ENCODE measurements at regions not wholly inside any gene's neighbourhood (a gene's known extent, or its start where the extent isn't known, plus 50 kb on each side); places are given as distances from the start of the nearest gene placed in this dataset.

DNA sequence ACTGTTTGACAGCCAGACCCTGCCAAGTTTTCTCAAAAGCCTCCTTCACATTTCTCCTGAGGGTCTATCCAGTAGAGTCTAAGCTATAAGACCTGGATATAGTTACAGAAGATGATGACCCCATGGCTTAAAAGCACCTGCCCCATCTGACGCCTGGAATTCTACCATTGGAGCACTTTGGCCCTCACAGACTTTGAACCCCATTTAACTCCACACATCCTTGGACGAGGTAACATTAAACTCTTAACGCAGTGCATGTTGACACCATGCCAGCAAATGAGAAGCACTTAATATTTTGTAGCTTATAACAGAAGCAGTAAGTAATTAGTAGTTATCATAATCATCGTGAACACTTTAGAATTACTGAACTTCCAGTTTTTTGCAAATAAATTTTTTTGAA lies 61.9 kb upstream of the SMNDC1 start:
- TF ChIP-seq MEF2A (IDR thresholded peaks at IDR 0.05; ENCODE audit: borderline replicate concordance, low read depth) (no peak), RFX5 (IDR thresholded peaks at IDR 0.05; ENCODE audit: low read length) (no peak), POLR2AphosphoS5 (IDR thresholded peaks at IDR 0.05; ENCODE audit: low read depth, low read length) (no peak), NFIC (IDR thresholded peaks at IDR 0.05; ENCODE audit: borderline replicate concordance) (no peak), YY1 (IDR thresholded peaks at IDR 0.05; ENCODE audit: low read depth) (no peak), SIN3A (IDR thresholded peaks at IDR 0.05; ENCODE audit: borderline replicate concordance, low read depth, low read length) (no peak), TAF1 (IDR thresholded peaks at IDR 0.05; ENCODE audit: borderline replicate concordance, low read depth, low read length) (no peak), CHD2 (IDR thresholded peaks at IDR 0.05; ENCODE audit: low read length, partially characterized antibody) (no peak)
- TF ChIP-seq, protein P1, sequence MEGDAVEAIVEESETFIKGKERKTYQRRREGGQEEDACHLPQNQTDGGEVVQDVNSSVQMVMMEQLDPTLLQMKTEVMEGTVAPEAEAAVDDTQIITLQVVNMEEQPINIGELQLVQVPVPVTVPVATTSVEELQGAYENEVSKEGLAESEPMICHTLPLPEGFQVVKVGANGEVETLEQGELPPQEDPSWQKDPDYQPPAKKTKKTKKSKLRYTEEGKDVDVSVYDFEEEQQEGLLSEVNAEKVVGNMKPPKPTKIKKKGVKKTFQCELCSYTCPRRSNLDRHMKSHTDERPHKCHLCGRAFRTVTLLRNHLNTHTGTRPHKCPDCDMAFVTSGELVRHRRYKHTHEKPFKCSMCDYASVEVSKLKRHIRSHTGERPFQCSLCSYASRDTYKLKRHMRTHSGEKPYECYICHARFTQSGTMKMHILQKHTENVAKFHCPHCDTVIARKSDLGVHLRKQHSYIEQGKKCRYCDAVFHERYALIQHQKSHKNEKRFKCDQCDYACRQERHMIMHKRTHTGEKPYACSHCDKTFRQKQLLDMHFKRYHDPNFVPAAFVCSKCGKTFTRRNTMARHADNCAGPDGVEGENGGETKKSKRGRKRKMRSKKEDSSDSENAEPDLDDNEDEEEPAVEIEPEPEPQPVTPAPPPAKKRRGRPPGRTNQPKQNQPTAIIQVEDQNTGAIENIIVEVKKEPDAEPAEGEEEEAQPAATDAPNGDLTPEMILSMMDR (IDR thresholded peaks at IDR 0.05), result no peak
- TF ChIP-seq, protein P2, sequence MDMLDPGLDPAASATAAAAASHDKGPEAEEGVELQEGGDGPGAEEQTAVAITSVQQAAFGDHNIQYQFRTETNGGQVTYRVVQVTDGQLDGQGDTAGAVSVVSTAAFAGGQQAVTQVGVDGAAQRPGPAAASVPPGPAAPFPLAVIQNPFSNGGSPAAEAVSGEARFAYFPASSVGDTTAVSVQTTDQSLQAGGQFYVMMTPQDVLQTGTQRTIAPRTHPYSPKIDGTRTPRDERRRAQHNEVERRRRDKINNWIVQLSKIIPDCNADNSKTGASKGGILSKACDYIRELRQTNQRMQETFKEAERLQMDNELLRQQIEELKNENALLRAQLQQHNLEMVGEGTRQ (IDR thresholded peaks at IDR 0.05; ENCODE audit: borderline replicate concordance, low read depth, low read length), result no peak
